GM18505 (cell line): ENCODE measurements at regions not wholly inside any gene's neighbourhood (a gene's known extent, or its start where the extent isn't known, plus 50 kb on each side); places are given as distances from the start of the nearest gene placed in this dataset.

Experiments used
- ATAC-seq: cut with Tn5 transposase; IDR thresholded peaks from one replicate; pipeline ENCODE4 v1.9.1; 2021; ENCODE audit not compliant: unreplicated experiment
- POLR2A ChIP-seq: IDR thresholded peaks from 4 replicates; pipeline ENCODE4 v1.6.1; 2011; ENCODE audit warnings: borderline replicate concordance; ENCODE audit not compliant: insufficient read depth, insufficient read length; ENCODE audit errors: extremely low read depth

GRCh38 chr5:96284727-96285389 lies 148.2 kb downstream of the PCSK1 start:
- no peak for TF ChIP-seq POLR2A
- ATAC-seq, result no peak

- no peak for ATAC-seq
- no peak for TF ChIP-seq POLR2A
Observed at GRCh38 chr5:96283589-96283988, 149.5 kb downstream of the PCSK1 start.

GRCh38 chr5:96282020-96282419 lies 151.0 kb downstream of the PCSK1 start:
- no peak for ATAC-seq
- TF ChIP-seq POLR2A, result no peak

- no peak for ATAC-seq
- no peak for TF ChIP-seq POLR2A
Observed at GRCh38 chr5:96280946-96281393, 152.1 kb downstream of the PCSK1 start.

GRCh38 chr5:96279801-96280542 lies 153.1 kb downstream of the PCSK1 start:
- peak; percentile 84 for ATAC-seq
- TF ChIP-seq POLR2A, result no peak

- no peak for ATAC-seq
- no peak for TF ChIP-seq POLR2A
Observed at GRCh38 chr5:96278981-96279380, 154.1 kb downstream of the PCSK1 start.

GRCh38 chr5:96275051-96275450 lies 158.0 kb downstream of the PCSK1 start:
- no peak for TF ChIP-seq POLR2A
- ATAC-seq, result no peak

- no peak for ATAC-seq
- TF ChIP-seq POLR2A, result no peak
Observed at GRCh38 chr5:96265487-96265886, 167.6 kb downstream of the PCSK1 start.

GRCh38 chr5:96264047-96264446 lies 169.0 kb downstream of the PCSK1 start:
- TF ChIP-seq POLR2A, result no peak
- ATAC-seq, result no peak

GRCh38 chr5:96262105-96262504 lies 170.9 kb downstream of the PCSK1 start:
- no peak for ATAC-seq
- no peak for TF ChIP-seq POLR2A

- no peak for ATAC-seq
- no peak for TF ChIP-seq POLR2A
Observed at GRCh38 chr5:96260009-96260408, 173.0 kb downstream of the PCSK1 start.

- TF ChIP-seq POLR2A, result no peak
- ATAC-seq, result no peak
Observed at GRCh38 chr5:96259151-96259772, 173.8 kb downstream of the PCSK1 start.

- TF ChIP-seq POLR2A, result no peak
- ATAC-seq, result no peak
Observed at GRCh38 chr5:96258692-96259091, 174.4 kb downstream of the PCSK1 start.

- ATAC-seq, result no peak
- no peak for TF ChIP-seq POLR2A
Observed at GRCh38 chr5:96257904-96258303, 175.1 kb downstream of the PCSK1 start.
